IMR-90 (cell line): ENCODE measurements at regions not wholly inside any gene's neighbourhood (a gene's known extent, or its start where the extent isn't known, plus 50 kb on each side); places are given as distances from the start of the nearest gene placed in this dataset.

Experiments
- ATAC-seq: fragments of 200-7000 bp; cut with Tn5 transposase; 2 replicates; pipeline ENCODE4 v1.9.1; 2020; ENCODE audit warnings: low read depth, mild to moderate bottlenecking, moderate library complexity
- BruUV-seq: library from RNA; stranded (reverse); fragments of 400-500 nt; replicated peaks from 2 replicates; lab custom pipeline; 2021; lab: Mats Ljungman, UMichigan
- CTCF ChIA-PET: fragments of 300-600 bp; formaldehyde crosslinking; extraction: SDS; loops from one replicate; lab custom pipeline; 2021; ENCODE audit warnings: antibody characterized with exemption; lab: Yijun Ruan, JAX
- POLR2A ChIA-PET: fragments of 300-600 bp; sonication (Branson Sonifier 250); formaldehyde crosslinking; loops from one replicate; lab custom pipeline; 2022; ENCODE audit warnings: antibody characterized with exemption; ENCODE audit not compliant: unreplicated experiment; lab: Charles Lee
- DNase-seq: peaks from one replicate; pipeline ENCODE4 v3.0.0; 2013
- H2AFZ ChIP-seq: replicated peaks from 2 replicates; pipeline ENCODE3; 2013; ENCODE audit warnings: low read length, mild to moderate bottlenecking; ENCODE audit not compliant: poor library complexity
- H2AK5ac ChIP-seq: 2 replicates; pipeline ENCODE4 v1.6.1; 2013; ENCODE audit warnings: low read depth, low read length, inconsistent platforms
- H2AK9ac ChIP-seq: replicated peaks from 2 replicates; pipeline ENCODE3; 2013; ENCODE audit warnings: mild to moderate bottlenecking, low read depth, low read length, moderate library complexity; ENCODE audit not compliant: poor library complexity
- H2BK120ac ChIP-seq: 2 replicates; pipeline ENCODE4 v1.6.1; 2013; ENCODE audit warnings: low read depth, low read length, inconsistent platforms
- H2BK15ac ChIP-seq: 3 replicates; pipeline ENCODE4 v1.6.1; 2013; ENCODE audit warnings: low read depth, low read length, inconsistent platforms
- H2BK20ac ChIP-seq: 2 replicates; pipeline ENCODE4 v1.6.1; 2013; ENCODE audit warnings: low read depth, mild to moderate bottlenecking, inconsistent platforms, low read length, moderate library complexity
- H2BK5ac ChIP-seq: 2 replicates; pipeline ENCODE4 v1.6.1; 2013; ENCODE audit warnings: mild to moderate bottlenecking, low read depth, low read length, inconsistent platforms; ENCODE audit not compliant: poor library complexity, severe bottlenecking
- H3K14ac ChIP-seq: replicated peaks from 2 replicates; pipeline ENCODE4 v1.6.1; 2013; ENCODE audit warnings: low read depth, low read length, inconsistent platforms
- H3K18ac ChIP-seq: 2 replicates; pipeline ENCODE4 v1.6.1; 2013; ENCODE audit warnings: low read depth, low read length, control low read depth
- H3K23ac ChIP-seq: 2 replicates; pipeline ENCODE4 v1.6.1; 2013; ENCODE audit warnings: low read depth, low read length, inconsistent platforms
- H3K27ac ChIP-seq: 2 replicates; pipeline ENCODE4 v1.5.1; 2013; ENCODE audit warnings: mild to moderate bottlenecking, control low read depth, low read length; ENCODE audit not compliant: insufficient read depth
- H3K27me3 ChIP-seq: 2 replicates; pipeline ENCODE4 v1.6.1; 2013; ENCODE audit warnings: low read length; ENCODE audit not compliant: control insufficient read depth, insufficient read depth
- H3K36me3 ChIP-seq: 2 replicates; pipeline ENCODE4 v1.6.1; 2013; ENCODE audit warnings: low read length, mixed read lengths; ENCODE audit not compliant: control insufficient read depth, insufficient read depth
- H3K4ac ChIP-seq: 2 replicates; pipeline ENCODE4 v1.6.1; 2013; ENCODE audit warnings: low read depth, low read length, inconsistent platforms
- H3K4me1 ChIP-seq: 2 replicates; pipeline ENCODE4 v1.6.1; 2013; ENCODE audit warnings: low read length, mixed read lengths; ENCODE audit not compliant: control insufficient read depth, insufficient read depth
- H3K4me2 ChIP-seq: 2 replicates; pipeline ENCODE4 v1.6.1; 2013; ENCODE audit warnings: low read depth, mild to moderate bottlenecking, control low read depth, low read length, moderate library complexity
- H3K4me3 ChIP-seq: 2 replicates; pipeline ENCODE4 v1.5.1; 2013; ENCODE audit warnings: low read depth, mild to moderate bottlenecking, control low read depth, low read length, moderate library complexity; ENCODE audit not compliant: insufficient read depth
- H3K56ac ChIP-seq: 2 replicates; pipeline ENCODE4 v1.6.1; 2013; ENCODE audit warnings: low read length, inconsistent platforms; ENCODE audit not compliant: insufficient read depth; ENCODE audit errors: extremely low read depth
- H3K79me1 ChIP-seq, 2 experiments: 2 replicates each; pipeline ENCODE4 v1.6.1; 2013; ENCODE audit warnings: low read length in 2 of 2, inconsistent platforms in 1 of 2, low read depth in 1 of 2
- H3K9ac ChIP-seq: 2 replicates; pipeline ENCODE4 v1.6.1; 2013; ENCODE audit warnings: low read depth, low read length, control low read depth
- H3K9me1 ChIP-seq: 2 replicates; pipeline ENCODE4 v1.6.1; 2013; ENCODE audit warnings: low read length, inconsistent platforms; ENCODE audit not compliant: insufficient read depth
- H3K9me3 ChIP-seq: 2 replicates; pipeline ENCODE4 v1.6.1; 2013; ENCODE audit warnings: low read length; ENCODE audit not compliant: control insufficient read depth, insufficient read depth
- H4K20me1 ChIP-seq: 2 replicates; pipeline ENCODE4 v1.6.1; 2013; ENCODE audit warnings: low read length, inconsistent platforms; ENCODE audit not compliant: insufficient read depth
- H4K5ac ChIP-seq: 2 replicates; pipeline ENCODE4 v1.6.1; 2013; ENCODE audit warnings: mild to moderate bottlenecking, low read depth, low read length, control low read depth
- H4K8ac ChIP-seq, 2 experiments: 2 replicates each; pipeline ENCODE4 v1.6.1; 2013; ENCODE audit warnings: low read depth in 2 of 2, low read length in 2 of 2, control low read depth in 1 of 2, inconsistent platforms in 1 of 2
- H4K91ac ChIP-seq: 2 replicates; pipeline ENCODE4 v1.6.1; 2013; ENCODE audit warnings: low read depth, low read length, inconsistent platforms; ENCODE audit not compliant: insufficient read depth
- BHLHE40 ChIP-seq: fragments of 150-350 bp; IDR thresholded peaks from 2 replicates; pipeline ENCODE4 v1.6.1; 2016; ENCODE audit warnings: mild to moderate bottlenecking, low read depth, low read length
- CEBPB ChIP-seq: IDR thresholded peaks from 2 replicates; pipeline ENCODE4 v1.6.1; 2012; ENCODE audit warnings: low read depth, low read length, improper control_type of control experiment
- CHD1 ChIP-seq: IDR thresholded peaks from 2 replicates; pipeline ENCODE4 v1.6.1; 2012; ENCODE audit warnings: low read depth, low read length, improper control_type of control experiment
- CTCF ChIP-seq: conservative IDR thresholded peaks from 2 replicates; pipeline ENCODE4 v1.5.1; 2012; ENCODE audit warnings: mild to moderate bottlenecking, low read depth, low read length, improper control_type of control experiment
- ELK1 ChIP-seq: fragments of 150-350 bp; IDR thresholded peaks from 2 replicates; pipeline ENCODE4 v1.6.1; 2016; ENCODE audit warnings: low read depth, mild to moderate bottlenecking, low read length, moderate library complexity, borderline replicate concordance
- FOS ChIP-seq: fragments of 150-350 bp; IDR thresholded peaks from 2 replicates; pipeline ENCODE4 v1.6.1; 2016; ENCODE audit warnings: low read depth, low read length
- MAFK ChIP-seq: IDR thresholded peaks from 2 replicates; pipeline ENCODE4 v1.6.1; 2012; ENCODE audit warnings: low read depth, low read length, improper control_type of control experiment
- MAZ ChIP-seq: IDR thresholded peaks from 2 replicates; pipeline ENCODE4 v1.6.1; 2012; ENCODE audit warnings: low read depth, mild to moderate bottlenecking, low read length, improper control_type of control experiment, moderate library complexity, borderline replicate concordance
- NFE2L2 ChIP-seq: fragments of 150-350 bp; IDR thresholded peaks from 2 replicates; pipeline ENCODE4 v1.6.1; 2016; ENCODE audit warnings: low read depth, mild to moderate bottlenecking, low read length
- POLR2A ChIP-seq: IDR thresholded peaks from 2 replicates; pipeline ENCODE4 v1.6.1; 2012; ENCODE audit warnings: mild to moderate bottlenecking, low read depth, low read length
- RAD21 ChIP-seq: IDR thresholded peaks from 2 replicates; pipeline ENCODE4 v1.6.1; 2012; ENCODE audit warnings: low read length, improper control_type of control experiment
- RCOR1 ChIP-seq: IDR thresholded peaks from 2 replicates; pipeline ENCODE4 v1.6.1; 2012; ENCODE audit warnings: mild to moderate bottlenecking, low read length, improper control_type of control experiment; ENCODE audit not compliant: insufficient replicate concordance
- SMC3 ChIP-seq: fragments of 150-350 bp; IDR thresholded peaks from 2 replicates; pipeline ENCODE4 v1.6.1; 2016; ENCODE audit warnings: low read depth, mild to moderate bottlenecking, antibody characterized with exemption, low read length, moderate library complexity
- WGBS, 2 experiments: methylation state at CpG; one replicate each; pipeline versions ENCODE4 v1.1.5 to v1.1.7; 2013; ENCODE audit warnings: missing lambda C conversion rate in 2 of 2; ENCODE audit not compliant: insufficient read length in 1 of 2; ENCODE audit errors: extremely low coverage in 2 of 2; 5-methylcytosine and 5-hydroxymethylcytosine counted together
- dilution Hi-C: fragments of 300-500 bp; cut with HindIII; formaldehyde crosslinking; loops from one replicate; pipeline ENCODE4 v1.14.3; 2018; ENCODE audit warnings: low sequenced_read_pairs; ENCODE audit not compliant: unreplicated experiment
- in situ Hi-C: fragments of 300-500 bp; cut with MboI; formaldehyde crosslinking; loops from 3 replicates; pipeline ENCODE4 v1.14.3; 2019; ENCODE audit warnings: low sequenced_read_pairs, inconsistent platforms, mixed read lengths
- intact Hi-C: fragments of 100-400 bp; cut with micrococcal nuclease; formaldehyde crosslinking; loops from 2 replicates; pipeline ENCODE4 v1.10.0; 2022
- TF ChIP-seq, protein P1 (sequence below): fragments of 150-350 bp; IDR thresholded peaks from 2 replicates; pipeline ENCODE4 v1.6.1; 2017; ENCODE audit warnings: mild to moderate bottlenecking, antibody characterized with exemption, low read length, low read depth

GRCh38 chr11:13908535-13908934 is 54.0 kb upstream of the SPON1 start:
- TF ChIP-seq POLR2A (no peak), ELK1 (no peak), CTCF (no peak), RCOR1 (no peak), CEBPB (no peak), BHLHE40 (no peak), NFE2L2 (no peak), MAFK (no peak), RAD21 (no peak), SMC3 (no peak), CHD1 (no peak), MAZ (no peak), FOS (no peak)
- TF ChIP-seq, protein P1, sequence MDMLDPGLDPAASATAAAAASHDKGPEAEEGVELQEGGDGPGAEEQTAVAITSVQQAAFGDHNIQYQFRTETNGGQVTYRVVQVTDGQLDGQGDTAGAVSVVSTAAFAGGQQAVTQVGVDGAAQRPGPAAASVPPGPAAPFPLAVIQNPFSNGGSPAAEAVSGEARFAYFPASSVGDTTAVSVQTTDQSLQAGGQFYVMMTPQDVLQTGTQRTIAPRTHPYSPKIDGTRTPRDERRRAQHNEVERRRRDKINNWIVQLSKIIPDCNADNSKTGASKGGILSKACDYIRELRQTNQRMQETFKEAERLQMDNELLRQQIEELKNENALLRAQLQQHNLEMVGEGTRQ, result no peak
- no peak overlapping the region for H2AK5ac ChIP-seq
- H3K79me1 ChIP-seq, result no peaks in the 10 kb centered on the region
- no peak overlapping the region for H3K23ac ChIP-seq
- H2BK5ac ChIP-seq, result no peak overlapping the region
- no peak overlapping the region for H4K5ac ChIP-seq
- DNase-seq, result no peak
- H3K56ac ChIP-seq, result no peak overlapping the region
- peaks cover 2% of the 10 kb centered on the region; the same call in 1 of the 2 replicates for H3K9me3 ChIP-seq
- H2AK9ac ChIP-seq, result no peak overlapping the region
- BruUV-seq, result no TSS peak
- no peaks in the 10 kb centered on the region for H3K9me1 ChIP-seq
- H2AFZ ChIP-seq, result no peak overlapping the region
- H3K27ac ChIP-seq, result no peak overlapping the region
- intact Hi-C loops, result no loop called here
- no peak overlapping the region for H3K14ac ChIP-seq
- H3K4ac ChIP-seq, result no peak overlapping the region
- POLR2A ChIA-PET, result no interaction called here
- H2BK20ac ChIP-seq, result no peak overlapping the region
- no peaks in the 10 kb centered on the region for H3K4me1 ChIP-seq
- H3K27me3 ChIP-seq, result no peaks in the 10 kb centered on the region
- H4K8ac ChIP-seq, result no peak overlapping the region
- H2BK120ac ChIP-seq, result no peak overlapping the region
- H3K36me3 ChIP-seq, result no peaks in the 10 kb centered on the region
- H2BK15ac ChIP-seq, result no peak overlapping the region
- H3K9ac ChIP-seq, result no peak overlapping the region
- dilution Hi-C loops, result no loop called here
- no peaks in the 10 kb centered on the region for H4K20me1 ChIP-seq
- H3K18ac ChIP-seq, result no peak overlapping the region
- H3K4me2 ChIP-seq, result no peak overlapping the region
- H4K91ac ChIP-seq, result no peak overlapping the region
- in situ Hi-C loops, result no loop called here
- no peak for ATAC-seq
- WGBS, 2 experiments, result no CpG with 5 or more reads among the region's 4 CpGs
- CTCF ChIA-PET, result no interaction called here
- no peak overlapping the region for H3K4me3 ChIP-seq
